Right lung (tissue), 2 donors: ENCODE measurements at regions not wholly inside any gene's neighbourhood (a gene's known extent, or its start where the extent isn't known, plus 50 kb on each side); places are given as distances from the start of the nearest gene placed in this dataset.

ENCODE experiments used
- DNase-seq, 2 donors: peaks; one replicate each; pipeline ENCODE4 v3.0.0-alpha.2; 2013

DNA sequence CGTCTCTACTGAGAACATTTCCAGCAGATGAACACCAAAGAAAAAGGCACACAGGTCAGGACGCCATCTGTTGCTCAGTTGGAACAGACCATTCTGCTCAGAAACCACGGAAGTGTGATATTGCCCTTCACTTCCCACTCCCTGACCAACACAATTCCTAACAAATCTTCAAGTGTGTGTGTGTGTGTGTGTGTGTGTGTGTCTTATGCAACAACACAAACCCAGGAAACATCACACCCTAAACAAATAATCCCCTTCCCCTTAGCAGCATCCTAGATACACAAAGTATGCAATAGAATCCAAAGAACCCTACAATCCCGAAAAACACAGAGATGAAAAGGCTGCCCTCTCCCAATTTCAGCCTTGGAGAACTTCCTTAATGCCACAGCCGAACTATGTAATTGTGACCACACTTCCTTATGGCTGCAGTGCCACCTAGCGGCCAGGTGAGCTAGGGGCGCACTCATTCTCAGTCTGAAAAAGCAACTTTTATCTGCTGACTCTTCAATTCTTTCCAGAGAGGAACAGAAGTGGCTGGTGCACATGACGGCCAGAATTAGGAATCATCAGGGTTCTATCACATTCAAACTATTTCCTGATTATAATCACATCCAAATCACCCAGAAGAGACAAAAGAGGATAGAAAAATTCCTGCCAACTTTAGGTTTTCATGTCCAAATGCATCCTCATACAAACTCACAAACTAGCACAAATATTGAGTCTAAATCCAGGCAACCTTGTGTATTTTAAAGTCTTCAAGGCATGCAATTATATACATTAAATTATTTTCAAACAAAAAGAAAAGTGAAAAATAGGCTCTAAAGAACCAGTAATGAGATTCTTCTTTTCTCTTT lies 164.9 kb downstream of the DHX15 start:
- DNase-seq, result peak; percentile 50 to 59

DNA sequence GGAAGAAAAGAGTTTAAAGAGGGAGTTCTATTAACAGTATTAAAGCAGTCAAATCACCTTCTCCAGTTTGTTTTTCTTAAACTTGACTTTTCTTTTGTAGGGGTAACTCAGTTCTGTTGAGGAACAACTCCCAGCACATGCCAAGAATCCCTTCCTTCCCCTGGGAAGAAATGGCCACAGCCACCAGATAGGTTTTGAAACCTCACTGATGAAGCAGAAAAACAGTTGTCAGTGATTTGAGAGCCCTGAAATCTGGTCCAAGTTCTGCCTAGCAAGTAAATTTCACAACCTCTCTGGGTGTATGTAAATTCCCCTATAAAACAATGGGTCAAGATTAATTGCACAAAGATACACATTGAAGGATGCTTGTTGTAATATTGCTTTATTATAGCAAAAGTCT lies 167.1 kb downstream of the DHX15 start:
- DNase-seq, result no peak

- DNase-seq, result no peak
These were observed 168.1 kb downstream of the DHX15 start for GRCh38 chr4:24416293-24416692.

- DNase-seq, result no peak
These were observed 171.0 kb downstream of the DHX15 start for GRCh38 chr4:24413311-24413784.

- no peak for DNase-seq
These were observed 172.5 kb downstream of the DHX15 start for GRCh38 chr4:24411806-24412205.

- DNase-seq, result no peak
These were observed 173.1 kb downstream of the DHX15 start for GRCh38 chr4:24411299-24411698.

DNA sequence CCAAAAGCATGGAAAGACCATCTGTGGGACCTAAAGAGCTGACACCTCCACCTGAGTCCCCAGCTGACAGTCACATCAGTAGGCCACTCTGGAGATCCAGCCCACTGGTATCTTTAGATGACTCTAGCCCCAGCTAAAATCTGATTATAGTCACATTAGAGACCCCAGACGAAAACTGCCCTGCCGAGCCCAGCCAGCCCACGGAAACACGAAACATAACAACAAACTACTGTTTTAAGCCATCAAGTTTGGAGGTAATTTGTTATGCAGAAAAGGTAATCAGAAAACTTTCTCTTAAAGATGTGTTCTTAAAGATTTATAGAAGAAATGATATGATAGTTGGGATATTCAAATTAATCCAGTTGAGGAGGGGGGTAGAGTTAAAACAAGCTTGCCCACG lies 175.7 kb downstream of the DHX15 start:
- DNase-seq, result no peak

GRCh38 chr4:24405926-24406325 lies 178.4 kb downstream of the DHX15 start:
- no peak for DNase-seq

- no peak for DNase-seq
These were observed 179.0 kb downstream of the DHX15 start for GRCh38 chr4:24405341-24405740.

GRCh38 chr4:24404281-24404680 lies 180.1 kb downstream of the DHX15 start:
- no peak for DNase-seq

GRCh38 chr4:24403265-24403664 lies 181.1 kb downstream of the DHX15 start:
- no peak for DNase-seq

DNA sequence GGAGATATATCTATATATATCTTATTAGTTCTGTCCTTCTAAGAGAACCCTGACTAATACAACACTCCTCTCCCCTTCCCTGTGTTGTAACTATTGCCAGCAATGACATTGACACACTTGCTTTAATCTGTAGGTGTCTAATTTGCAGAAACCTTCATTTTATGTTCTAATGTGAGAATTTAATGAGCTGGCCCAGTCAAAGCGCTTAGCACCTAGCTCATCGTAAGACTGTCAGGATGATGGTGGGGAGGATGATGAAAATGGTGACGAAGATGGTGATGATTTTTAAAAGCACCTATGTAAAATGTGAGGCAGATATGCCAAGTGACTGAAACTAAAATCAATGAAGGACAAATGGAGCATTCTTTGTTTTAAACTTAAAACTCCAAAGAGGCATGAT lies 183.8 kb downstream of the DHX15 start:
- no peak for DNase-seq

- DNase-seq, result no peak
These were observed 187.4 kb downstream of the DHX15 start for GRCh38 chr4:24396988-24397387.

DNA sequence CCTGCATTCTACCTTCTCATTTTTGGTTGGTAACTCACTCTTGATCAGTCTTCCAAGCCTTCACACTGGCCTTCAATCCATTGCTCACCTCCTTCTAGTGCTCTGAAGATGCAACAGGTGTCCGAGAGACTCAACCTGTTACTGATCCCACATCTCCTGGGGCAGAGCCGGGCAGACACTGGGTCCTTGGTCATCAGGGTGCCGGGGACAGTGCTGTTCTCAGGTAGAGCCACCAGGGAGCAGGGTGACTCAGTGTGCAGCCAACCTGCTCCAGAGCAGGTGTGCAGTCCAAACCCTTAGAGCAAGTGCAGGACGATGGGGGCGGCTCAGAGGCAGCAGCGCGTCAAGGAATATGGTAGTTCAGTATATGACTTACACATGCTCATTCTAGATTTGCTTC lies 188.4 kb downstream of the DHX15 start:
- no peak for DNase-seq

DNA sequence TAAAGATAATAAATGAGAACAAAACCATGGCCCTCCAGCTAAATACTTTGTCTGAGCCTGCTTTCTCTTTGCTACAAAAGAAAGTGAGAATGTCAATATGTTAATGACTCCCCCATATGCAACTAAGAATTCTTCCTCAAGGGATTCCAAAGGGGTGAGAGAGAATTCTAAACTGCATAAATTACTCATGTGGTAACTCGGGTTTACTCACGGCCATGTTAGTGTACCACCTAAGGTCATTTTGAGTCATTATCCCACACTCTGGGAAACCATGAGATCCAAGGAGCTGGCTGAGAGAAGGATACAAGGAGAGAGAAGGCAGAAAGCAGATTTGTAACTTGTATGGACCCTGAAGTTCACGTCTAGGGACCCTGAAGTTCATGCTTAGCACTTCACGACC lies 190.3 kb downstream of the DHX15 start:
- DNase-seq, result no peak

- DNase-seq, result no peak
These were observed 191.7 kb downstream of the DHX15 start for GRCh38 chr4:24392613-24393012.

- DNase-seq, result no peak
These were observed 202.0 kb downstream of the DHX15 start for GRCh38 chr4:24382381-24382780.

GRCh38 chr4:24380957-24381665 lies 203.2 kb downstream of the DHX15 start:
- no peak for DNase-seq

DNA sequence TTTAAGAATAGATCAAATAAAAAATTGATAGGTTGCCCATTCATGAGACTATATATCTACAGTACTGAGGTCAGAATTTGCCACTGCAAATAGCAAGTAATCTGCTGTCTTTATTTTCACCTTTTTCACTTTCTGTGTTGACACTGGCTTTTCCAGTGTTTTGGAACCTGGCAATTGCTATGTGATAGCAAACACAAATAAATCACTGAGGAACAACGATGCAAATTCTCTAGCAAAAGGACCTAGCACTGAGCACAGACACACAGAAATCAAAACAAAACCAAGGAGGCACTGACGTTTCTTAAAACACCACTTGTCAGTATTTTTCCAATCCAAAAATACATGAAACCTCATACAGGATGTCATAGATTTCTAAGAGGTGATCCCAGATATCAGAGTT lies 210.7 kb downstream of the DHX15 start:
- no peak for DNase-seq

DNA sequence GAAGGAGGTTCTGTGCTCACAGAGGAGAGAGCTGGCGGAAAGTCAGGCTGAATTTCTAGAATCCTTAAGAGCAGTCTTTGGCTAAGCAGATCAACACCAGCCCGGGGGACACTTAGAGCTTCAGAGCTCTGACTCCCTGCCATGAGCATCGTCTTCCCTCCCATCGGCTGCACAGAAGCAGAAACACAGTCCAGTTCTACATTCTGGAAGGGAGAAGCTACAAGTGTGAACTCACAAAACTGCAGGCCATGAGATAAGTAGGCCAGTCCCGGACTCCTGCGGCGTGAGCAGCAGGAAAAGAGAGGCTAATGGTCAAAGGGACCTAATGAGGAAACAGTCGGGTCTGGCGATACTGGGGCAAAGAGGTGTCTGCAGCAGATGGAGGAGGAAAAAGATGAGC lies 211.5 kb downstream of the DHX15 start:
- DNase-seq, result no peak

DNA sequence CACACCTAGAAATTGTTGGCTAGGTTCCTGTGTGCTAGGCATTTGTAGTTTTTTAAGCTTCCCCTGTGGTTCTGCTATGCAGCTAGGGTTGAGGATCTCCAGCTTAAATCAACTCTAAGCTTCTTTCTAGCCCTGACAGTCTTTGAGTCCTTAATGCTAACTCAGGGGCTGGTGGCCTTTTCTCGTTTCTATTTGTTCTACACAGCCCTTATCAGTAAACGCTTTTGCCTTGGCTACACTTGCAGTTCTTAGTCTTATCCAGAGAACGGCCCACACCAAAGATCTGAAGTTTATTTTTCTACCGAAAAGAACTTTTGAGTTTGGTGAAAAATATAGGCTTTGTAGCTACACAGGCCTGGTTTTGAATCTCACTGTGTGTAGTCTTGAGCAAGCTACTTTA lies 212.0 kb downstream of the DHX15 start:
- DNase-seq, result no peak

GRCh38 chr4:24370421-24370820 lies 213.9 kb downstream of the DHX15 start:
- DNase-seq, result no peak

- no peak for DNase-seq
These were observed 214.8 kb downstream of the DHX15 start for GRCh38 chr4:24369507-24370029.
